K562 (cell line): ENCODE measurements at regions not wholly inside any gene's neighbourhood (a gene's known extent, or its start where the extent isn't known, plus 50 kb on each side); places are given as distances from the start of the nearest gene placed in this dataset.

Experiments used
- DPF2 ChIP-seq: fragments of 450-650 bp; IDR thresholded peaks from 2 replicates; pipeline ENCODE4 v1.6.1; 2016
- GABPA ChIP-seq: fragments of 200-800 bp; sonication (Bioruptor generic); conservative IDR thresholded peaks from 2 replicates; pipeline ENCODE4 v1.6.1; 2016; ENCODE audit warnings: low read depth, missing genetic modification characterization, missing compliant biosample characterization
- HDGF ChIP-seq: fragments of 450-650 bp; IDR thresholded peaks from 2 replicates; pipeline ENCODE4 v1.6.1; 2016
- KLF16 ChIP-seq: IDR thresholded peaks from 2 replicates; pipeline ENCODE4 v1.6.1; 2016; ENCODE audit warnings: antibody characterized with exemption
- NELFE ChIP-seq: IDR thresholded peaks from 2 replicates; pipeline ENCODE4 v1.6.1; 2011; ENCODE audit warnings: mild to moderate bottlenecking; ENCODE audit not compliant: insufficient read depth, insufficient read length
- POLR3A ChIP-seq: IDR thresholded peaks from 2 replicates; pipeline ENCODE4 v1.6.1; 2011; ENCODE audit warnings: borderline replicate concordance, mild to moderate bottlenecking, moderate library complexity; ENCODE audit not compliant: insufficient read length, insufficient read depth; ENCODE audit errors: extremely low read depth
- RAD21 ChIP-seq, 2 experiments: fragments of 250-450 bp in 1 of 2; fragments of 450-650 bp in 1 of 2; sonication (Bioruptor Pico) in 1 of 2; formaldehyde crosslinking in 1 of 2; IDR thresholded peaks in 1 of 2; conservative IDR thresholded peaks in 1 of 2; 2 replicates each; pipeline versions ENCODE4 v1.4.0 to v1.8.0; 2020 to 2022; ENCODE audit warnings: mild to moderate bottlenecking in 2 of 2, moderate library complexity in 1 of 2
- RFX1 ChIP-seq: fragments of 450-650 bp; IDR thresholded peaks from 2 replicates; pipeline ENCODE4 v1.6.1; 2016; ENCODE audit warnings: mild to moderate bottlenecking, moderate library complexity
- RNF2 ChIP-seq: sonication (generic); IDR thresholded peaks from 2 replicates; pipeline ENCODE4 v1.6.1; 2016
- SMC3 ChIP-seq: conservative IDR thresholded peaks from 2 replicates; pipeline ENCODE4 v1.6.1; 2011; ENCODE audit warnings: low read depth, low read length, improper control_type of control experiment; ENCODE audit not compliant: insufficient read depth
- YBX1 ChIP-seq: fragments of 450-650 bp; IDR thresholded peaks from 2 replicates; pipeline ENCODE4 v1.7.1; 2016; ENCODE audit warnings: mild to moderate bottlenecking
- ZNF583 ChIP-seq: fragments of 250-450 bp; sonication (Bioruptor Pico); IDR thresholded peaks from 2 replicates; pipeline ENCODE4 v1.4.0; 2020
- ZNF699 ChIP-seq: fragments of 250-450 bp; sonication (Bioruptor Pico); IDR thresholded peaks from 2 replicates; pipeline ENCODE4 v1.8.0; 2021; ENCODE audit warnings: mild to moderate bottlenecking, moderate library complexity; ENCODE audit not compliant: insufficient replicate concordance
- ZZZ3 ChIP-seq: fragments of 450-650 bp; IDR thresholded peaks from 2 replicates; pipeline ENCODE4 v1.6.1; 2016; ENCODE audit warnings: antibody characterized with exemption, mild to moderate bottlenecking, moderate library complexity
- TF ChIP-seq, protein P1 (sequence below): fragments of 450-650 bp; IDR thresholded peaks from 2 replicates; pipeline ENCODE4 v1.6.1; 2018; ENCODE audit not compliant: partially characterized antibody
- TF ChIP-seq, protein P2 (sequence below), 2 experiments: fragments of 450-650 bp; formaldehyde crosslinking in 1 of 2; IDR thresholded peaks; 2 replicates each; pipeline versions ENCODE4 v1.4.0 to v1.6.1; 2014 to 2020; ENCODE audit warnings: mild to moderate bottlenecking in 2 of 2, borderline replicate concordance in 1 of 2, low read depth in 1 of 2

DNA sequence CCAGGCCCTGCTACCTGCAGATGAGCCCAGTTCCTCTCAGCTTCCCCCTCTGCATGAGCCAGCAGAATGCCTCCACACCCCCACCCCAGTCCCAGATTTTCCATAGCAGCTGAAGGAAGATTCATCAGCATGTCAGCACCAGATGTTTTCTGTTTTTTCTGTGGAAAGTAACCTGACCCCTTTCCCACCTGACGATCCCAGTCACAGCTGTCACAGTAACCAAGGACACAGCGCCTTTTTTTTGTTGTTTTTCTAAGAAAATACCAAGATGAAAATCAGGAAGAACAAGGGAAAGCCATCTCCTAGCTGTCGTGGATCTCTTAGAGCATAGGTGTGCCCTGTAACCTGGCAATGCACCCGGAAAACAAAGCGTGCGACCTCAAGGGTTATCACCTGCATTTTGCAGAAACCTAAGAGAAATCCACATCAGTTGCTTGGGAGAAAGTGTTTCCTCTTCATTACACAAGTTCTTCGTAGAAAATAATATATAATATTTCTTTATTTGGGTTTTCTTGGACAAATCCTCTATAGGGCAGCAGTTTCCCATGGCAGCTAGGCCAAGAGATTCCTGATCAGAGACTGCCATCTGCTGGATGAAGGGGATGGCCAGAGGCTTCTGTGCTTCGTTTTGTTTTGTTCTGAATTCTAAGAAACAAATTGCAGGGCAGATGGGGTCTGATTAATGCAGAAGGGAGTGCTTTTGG is 401.9 kb downstream of the TNS3 start (continued):
- TF ChIP-seq, protein P1, sequence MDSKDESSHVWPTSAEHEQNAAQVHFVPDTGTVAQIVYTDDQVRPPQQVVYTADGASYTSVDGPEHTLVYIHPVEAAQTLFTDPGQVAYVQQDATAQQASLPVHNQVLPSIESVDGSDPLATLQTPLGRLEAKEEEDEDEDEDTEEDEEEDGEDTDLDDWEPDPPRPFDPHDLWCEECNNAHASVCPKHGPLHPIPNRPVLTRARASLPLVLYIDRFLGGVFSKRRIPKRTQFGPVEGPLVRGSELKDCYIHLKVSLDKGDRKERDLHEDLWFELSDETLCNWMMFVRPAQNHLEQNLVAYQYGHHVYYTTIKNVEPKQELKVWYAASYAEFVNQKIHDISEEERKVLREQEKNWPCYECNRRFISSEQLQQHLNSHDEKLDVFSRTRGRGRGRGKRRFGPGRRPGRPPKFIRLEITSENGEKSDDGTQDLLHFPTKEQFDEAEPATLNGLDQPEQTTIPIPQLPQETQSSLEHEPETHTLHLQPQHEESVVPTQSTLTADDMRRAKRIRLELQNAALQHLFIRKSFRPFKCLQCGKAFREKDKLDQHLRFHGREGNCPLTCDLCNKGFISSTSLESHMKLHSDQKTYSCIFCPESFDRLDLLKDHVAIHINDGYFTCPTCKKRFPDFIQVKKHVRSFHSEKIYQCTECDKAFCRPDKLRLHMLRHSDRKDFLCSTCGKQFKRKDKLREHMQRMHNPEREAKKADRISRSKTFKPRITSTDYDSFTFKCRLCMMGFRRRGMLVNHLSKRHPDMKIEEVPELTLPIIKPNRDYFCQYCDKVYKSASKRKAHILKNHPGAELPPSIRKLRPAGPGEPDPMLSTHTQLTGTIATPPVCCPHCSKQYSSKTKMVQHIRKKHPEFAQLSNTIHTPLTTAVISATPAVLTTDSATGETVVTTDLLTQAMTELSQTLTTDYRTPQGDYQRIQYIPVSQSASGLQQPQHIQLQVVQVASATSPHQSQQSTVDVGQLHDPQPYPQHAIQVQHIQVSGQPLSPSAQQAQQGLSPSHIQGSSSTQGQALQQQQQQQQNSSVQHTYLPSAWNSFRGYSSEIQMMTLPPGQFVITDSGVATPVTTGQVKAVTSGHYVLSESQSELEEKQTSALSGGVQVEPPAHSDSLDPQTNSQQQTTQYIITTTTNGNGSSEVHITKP: no peak
- peak; percentile 85 to 94 for TF ChIP-seq RAD21 (CRISPR knock-in tag; conservative IDR thresholded peaks at IDR 0.05 in 1 of 2, IDR thresholded peaks at IDR 0.05 in 1 of 2)
- TF ChIP-seq KLF16: peak; percentile 7; the same call in 1 of the 2 replicates
- no peak for TF ChIP-seq DPF2
- no peak for TF ChIP-seq NELFE
- no peak for TF ChIP-seq ZNF699
- TF ChIP-seq ZZZ3: no peak
- TF ChIP-seq SMC3: peak; percentile 68
- TF ChIP-seq POLR3A: no peak
- TF ChIP-seq YBX1: no peak
- no peak for TF ChIP-seq HDGF
- no peak for TF ChIP-seq GABPA (tag)
- TF ChIP-seq RFX1: 0 out of 2 replicates have a peak, but pooled peaks have one; percentile 6
- TF ChIP-seq ZNF583 (CRISPR knock-in tag): no peak
- TF ChIP-seq, protein P2, sequence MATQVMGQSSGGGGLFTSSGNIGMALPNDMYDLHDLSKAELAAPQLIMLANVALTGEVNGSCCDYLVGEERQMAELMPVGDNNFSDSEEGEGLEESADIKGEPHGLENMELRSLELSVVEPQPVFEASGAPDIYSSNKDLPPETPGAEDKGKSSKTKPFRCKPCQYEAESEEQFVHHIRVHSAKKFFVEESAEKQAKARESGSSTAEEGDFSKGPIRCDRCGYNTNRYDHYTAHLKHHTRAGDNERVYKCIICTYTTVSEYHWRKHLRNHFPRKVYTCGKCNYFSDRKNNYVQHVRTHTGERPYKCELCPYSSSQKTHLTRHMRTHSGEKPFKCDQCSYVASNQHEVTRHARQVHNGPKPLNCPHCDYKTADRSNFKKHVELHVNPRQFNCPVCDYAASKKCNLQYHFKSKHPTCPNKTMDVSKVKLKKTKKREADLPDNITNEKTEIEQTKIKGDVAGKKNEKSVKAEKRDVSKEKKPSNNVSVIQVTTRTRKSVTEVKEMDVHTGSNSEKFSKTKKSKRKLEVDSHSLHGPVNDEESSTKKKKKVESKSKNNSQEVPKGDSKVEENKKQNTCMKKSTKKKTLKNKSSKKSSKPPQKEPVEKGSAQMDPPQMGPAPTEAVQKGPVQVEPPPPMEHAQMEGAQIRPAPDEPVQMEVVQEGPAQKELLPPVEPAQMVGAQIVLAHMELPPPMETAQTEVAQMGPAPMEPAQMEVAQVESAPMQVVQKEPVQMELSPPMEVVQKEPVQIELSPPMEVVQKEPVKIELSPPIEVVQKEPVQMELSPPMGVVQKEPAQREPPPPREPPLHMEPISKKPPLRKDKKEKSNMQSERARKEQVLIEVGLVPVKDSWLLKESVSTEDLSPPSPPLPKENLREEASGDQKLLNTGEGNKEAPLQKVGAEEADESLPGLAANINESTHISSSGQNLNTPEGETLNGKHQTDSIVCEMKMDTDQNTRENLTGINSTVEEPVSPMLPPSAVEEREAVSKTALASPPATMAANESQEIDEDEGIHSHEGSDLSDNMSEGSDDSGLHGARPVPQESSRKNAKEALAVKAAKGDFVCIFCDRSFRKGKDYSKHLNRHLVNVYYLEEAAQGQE (IDR thresholded peaks at IDR 0.05; ENCODE audit: borderline replicate concordance): peak; percentile 73
- TF ChIP-seq, protein P2 (CRISPR knock-in tag; IDR thresholded peaks at IDR 0.05; ENCODE audit: low read depth): no peak
- TF ChIP-seq RNF2: no peak
